Brain pericyte (primary cell): ENCODE measurements at regions not wholly inside any gene's neighbourhood (a gene's known extent, or its start where the extent isn't known, plus 50 kb on each side); places are given as distances from the start of the nearest gene placed in this dataset.
A peak's percentile ranks its signal among the peaks of the same experiment; 100 is the strongest.

Experiments
- DNase-seq: peaks from one replicate; pipeline ENCODE4 v3.0.0-alpha.2; 2012; ENCODE audit warnings: low read depth, low spot score

- DNase-seq, result no peak
Observed at GRCh38 chr10:3484306-3485056, 300.5 kb downstream of the KLF6 start.

DNA sequence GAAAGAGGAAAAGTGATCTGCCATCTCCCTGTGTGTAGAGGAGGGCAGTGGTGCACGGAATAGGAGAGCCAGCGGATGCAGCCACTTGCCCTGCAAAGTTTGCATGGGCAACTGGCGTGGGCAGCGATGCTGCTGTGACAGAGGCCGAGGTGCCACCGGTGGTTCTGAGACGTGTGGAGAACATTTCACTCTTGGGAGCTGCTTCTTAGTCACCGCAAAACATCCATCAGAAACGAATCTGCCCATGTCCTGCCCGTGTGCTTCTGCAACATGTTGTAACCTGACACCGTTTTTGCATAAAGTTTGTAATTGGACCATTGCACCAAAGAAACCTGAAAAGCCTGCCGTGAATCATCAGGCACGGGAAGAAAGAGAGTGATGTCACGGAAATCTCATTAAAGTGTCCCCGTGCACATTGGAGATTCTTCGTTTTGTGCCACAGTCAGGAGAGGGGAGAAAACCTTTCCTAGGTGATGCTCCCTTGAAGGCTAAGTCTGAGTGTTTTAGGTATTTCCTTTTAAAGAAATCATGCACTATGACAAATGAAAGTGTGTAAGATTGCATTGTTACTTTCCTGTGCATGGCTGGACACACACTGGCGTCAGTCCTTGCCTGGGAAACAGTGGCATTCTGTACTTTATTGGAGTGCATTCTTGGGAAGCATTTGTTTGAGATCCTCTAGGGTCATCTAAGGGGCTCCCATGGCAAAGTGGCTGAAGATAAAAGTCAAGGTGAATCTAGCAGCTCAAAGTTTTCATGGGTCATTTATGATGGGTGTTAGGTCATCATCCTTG, 302.6 kb downstream of the KLF6 start:
- peak; percentile 58 for DNase-seq

DNA sequence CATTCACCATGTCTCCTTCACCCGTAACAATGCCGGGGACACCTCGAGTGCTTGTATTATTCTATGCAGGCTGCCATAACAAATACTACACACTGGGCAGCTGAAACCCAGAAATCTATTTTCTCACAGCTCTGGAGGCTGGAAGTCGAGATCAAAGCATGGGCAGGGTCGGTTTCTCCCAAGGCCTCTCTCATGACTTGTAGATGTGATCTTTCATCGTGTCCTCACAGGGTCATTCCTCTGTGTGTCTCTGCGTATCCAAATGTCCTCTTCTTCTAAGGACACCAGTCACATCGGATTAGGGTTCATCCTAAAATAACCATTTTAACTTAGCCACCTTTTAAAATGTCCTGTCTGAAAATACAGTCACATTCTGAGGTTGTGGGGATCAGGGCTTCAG, 303.5 kb downstream of the KLF6 start:
- no peak for DNase-seq

GRCh38 chr10:3480990-3481315, 304.1 kb downstream of the KLF6 start:
- DNase-seq, result no peak

GRCh38 chr10:3480281-3480989, 304.6 kb downstream of the KLF6 start:
- DNase-seq, result no peak

DNA sequence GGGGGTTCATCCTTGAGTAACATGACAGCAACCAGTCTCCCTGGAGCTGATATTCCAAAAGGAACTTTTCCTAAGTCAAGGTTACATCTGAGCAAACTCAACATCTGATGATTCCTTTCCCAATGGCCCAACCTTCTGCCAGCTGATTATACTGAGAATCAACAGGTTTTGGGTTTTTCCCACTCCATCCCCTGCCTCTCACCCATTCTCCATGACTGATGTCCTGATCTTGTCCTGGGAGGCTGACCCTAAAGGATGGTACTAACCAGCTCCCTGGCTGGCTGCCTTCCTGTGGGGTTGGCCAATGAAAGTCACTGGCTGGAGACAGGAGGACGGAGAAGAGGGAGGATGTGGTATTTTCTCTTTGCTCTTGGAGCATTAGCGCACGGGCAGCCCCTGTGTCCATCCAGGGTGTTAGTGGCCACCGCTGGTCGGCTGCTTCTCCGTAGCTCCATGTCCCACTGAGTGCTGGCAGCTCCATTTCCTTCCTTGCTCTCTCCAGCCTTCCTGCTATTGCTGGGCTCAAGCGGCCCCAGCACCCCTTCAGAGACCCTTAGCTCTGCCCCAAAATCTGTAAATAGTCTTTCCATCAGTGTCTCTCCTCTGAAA, 306.2 kb upstream of the PITRM1 start:
- DNase-seq, result no peak

DNA sequence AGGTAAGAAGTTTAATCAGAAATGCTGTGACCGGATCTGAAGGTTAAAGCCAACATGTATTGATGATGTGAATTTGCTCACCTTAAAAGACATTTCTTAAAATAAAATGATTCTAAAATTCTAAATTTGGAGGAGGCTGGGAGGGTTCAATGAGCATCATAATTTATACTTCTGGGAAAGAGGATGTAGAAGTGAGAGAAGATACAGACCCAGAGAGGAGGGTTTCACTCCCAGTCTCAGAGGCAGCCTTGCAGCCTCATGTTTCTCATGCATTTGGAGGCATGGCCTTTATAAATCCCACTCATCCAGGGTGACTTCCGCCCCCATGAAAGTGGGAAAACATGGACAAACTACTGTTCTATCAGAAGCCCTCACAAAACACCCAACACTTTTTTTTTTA, 305.6 kb upstream of the PITRM1 start:
- DNase-seq, result no peak

- DNase-seq, result no peak
Observed at GRCh38 chr10:3477683-3478082, 305.1 kb upstream of the PITRM1 start.

DNA sequence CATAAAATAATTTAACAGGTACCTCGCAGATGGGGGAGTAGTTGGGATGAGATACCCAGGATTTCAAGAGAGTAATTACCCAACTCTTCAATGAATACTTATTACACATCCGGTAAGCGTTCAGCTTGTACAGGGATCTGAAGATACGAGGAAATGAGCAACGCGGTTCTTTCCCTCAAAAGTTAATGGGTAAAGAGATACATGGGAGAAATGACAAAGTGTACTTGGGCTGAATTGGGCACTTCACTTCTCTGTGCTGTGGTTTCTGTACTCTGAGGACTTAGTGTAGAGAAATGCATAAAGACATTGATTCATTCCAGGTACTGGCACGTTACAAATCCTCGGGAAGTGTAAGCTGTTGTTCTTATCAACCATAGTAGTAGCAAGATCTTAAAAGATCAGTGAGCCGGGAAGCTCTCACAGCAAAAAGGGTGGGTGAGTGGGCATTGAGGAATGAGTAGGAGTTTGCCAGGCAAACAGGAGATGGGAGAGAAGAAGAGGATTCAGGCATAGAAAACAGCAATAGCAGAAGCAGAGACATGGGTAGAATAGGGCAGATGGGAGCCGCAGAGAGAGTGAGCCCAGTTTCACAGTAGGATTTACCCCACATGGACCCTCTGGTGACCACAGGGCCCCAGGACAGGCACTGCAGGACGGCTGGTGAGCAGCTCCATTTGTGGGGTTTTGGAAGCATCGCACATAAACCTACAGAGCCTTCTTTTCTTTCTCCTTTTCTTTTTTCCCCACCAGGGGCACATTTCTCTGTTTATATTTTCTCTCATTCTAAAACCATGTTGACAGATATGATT, 304.3 kb upstream of the PITRM1 start:
- DNase-seq, result no peak

GRCh38 chr10:3476186-3476585, 303.6 kb upstream of the PITRM1 start:
- no peak for DNase-seq

DNA sequence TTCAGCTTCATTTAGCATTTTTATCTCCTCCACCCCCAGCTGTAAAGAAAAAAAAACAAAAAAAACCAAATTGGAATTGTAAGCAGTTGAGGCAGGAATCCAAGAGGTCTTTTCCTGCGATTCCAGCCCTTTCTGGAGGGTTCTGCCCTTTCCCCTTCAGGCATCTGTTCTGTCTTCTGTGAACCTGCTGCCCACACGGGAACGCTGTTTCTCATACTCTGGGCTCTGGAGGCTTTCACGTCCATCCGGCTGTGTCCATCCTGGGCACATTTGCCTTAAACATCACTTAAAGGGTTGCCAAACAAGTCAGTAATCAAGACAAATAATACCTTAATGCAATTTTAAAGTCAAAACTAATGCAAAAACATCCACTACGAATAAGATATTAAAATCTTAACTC, 302.8 kb upstream of the PITRM1 start:
- no peak for DNase-seq

DNA sequence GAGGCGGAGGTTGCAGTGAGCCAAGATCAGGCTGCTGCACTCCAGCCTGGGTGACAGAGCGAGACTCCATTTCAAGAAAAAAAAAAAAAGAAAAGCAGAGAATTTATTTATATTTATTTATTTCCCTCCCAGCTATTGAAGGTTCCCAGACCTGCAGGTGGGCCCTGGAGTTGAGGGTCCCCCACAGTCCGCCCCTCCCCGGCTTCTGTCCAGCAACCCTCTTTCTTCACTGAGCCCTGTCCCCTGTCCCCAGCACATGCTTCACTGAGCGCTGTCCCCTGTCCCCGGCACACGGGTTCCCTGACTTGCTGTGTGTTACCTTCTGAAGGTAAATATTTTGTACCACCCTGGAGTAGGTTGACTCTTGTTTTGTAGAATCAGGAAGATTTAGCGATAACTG, 301.7 kb upstream of the PITRM1 start:
- DNase-seq, result no peak

- no peak for DNase-seq
Observed at GRCh38 chr10:3473271-3473670, 300.7 kb upstream of the PITRM1 start.

DNA sequence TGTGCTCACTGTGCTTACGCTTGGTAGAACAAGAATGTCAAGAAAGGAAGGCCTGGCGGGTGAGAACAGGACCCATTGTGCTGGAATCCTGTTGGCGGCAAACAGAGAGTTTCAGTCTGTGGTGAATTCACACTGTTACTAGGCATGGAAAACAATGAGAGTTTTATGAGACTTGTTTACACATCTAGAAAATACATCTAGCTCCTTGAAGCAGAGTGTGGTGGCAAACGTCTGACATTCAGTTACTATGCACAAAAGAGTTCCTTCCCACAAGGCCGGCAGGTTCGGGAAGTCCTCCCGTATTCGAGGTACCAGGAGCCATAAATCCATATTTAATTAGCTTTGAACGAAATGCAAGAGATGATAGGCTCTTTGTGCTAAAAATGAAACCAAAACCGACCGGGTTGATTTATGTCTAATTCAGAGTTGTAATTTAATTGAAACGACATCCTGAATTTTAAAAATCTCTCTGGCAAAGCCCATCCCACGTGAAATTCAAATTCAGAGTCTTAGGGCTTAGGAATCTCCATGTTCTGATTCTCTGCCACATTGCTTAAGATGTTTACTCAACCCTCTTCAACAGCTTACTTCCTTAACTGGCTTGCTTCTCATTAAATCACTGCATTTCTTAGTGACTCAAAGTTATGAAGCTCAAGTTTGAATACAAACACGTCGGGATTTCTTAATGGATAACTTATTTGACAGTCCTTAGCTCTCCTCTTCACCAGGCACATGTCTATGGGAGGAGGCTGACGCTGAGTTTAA, 299.9 kb upstream of the PITRM1 start:
- no peak for DNase-seq

- DNase-seq, result no peak
Observed at GRCh38 chr10:3471927-3472286, 299.3 kb upstream of the PITRM1 start.

DNA sequence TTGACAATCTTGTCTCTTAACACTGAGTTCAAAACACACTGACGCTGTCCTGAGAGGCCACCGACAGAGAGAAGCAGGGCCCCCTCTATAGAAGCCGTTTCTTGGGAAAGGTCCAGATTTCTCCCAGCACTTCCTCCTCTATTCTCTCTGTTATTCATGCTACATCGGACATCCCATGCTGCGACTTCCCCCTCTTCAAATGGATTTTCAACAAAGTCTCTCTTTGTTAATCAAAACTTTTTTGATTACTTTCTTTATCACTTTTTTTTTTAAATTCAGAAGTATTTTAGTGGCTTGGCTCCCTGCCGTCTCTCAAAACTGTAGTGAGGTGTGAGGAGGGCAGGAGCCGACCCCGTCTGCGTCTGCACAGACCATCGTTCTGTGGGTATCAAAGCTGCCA, 298.9 kb upstream of the PITRM1 start:
- no peak for DNase-seq

DNA sequence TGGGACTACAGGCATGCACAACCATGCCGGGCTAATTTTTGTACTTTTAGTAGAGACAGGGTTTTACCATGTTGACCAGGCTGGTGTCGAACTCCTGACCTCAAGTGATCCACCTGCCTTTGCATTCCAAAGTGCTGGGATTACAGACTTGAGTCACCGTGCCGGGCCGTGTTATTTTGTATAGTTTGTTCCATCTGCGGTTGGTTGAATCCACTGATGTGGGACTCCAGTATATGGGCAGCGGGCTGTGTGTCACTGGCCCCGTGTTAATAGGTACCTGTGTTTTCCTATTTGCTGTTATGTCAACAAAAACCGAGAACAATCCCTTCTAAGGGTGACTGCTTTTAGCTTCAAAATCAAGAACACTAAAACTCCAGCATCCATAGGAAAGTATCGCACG, 297.6 kb upstream of the PITRM1 start:
- DNase-seq, result no peak

DNA sequence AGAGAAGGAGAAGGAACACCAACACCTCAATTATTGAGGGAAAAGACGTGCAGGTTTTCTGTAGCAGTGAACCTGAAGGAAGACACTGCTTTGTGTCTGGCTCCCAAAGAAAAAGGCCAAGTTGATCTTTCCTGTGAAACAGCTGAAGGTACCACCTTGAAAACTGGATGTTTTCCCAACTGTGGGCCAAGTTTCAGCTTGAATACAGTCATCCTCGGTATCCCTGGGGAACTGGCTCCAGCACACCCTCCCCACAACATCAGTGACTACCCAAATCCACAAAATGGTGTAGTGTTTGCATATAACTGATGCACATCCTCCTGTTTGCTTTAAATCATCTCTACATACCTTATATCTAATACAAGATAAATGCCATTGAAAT, 297.0 kb upstream of the PITRM1 start:
- no peak for DNase-seq

DNA sequence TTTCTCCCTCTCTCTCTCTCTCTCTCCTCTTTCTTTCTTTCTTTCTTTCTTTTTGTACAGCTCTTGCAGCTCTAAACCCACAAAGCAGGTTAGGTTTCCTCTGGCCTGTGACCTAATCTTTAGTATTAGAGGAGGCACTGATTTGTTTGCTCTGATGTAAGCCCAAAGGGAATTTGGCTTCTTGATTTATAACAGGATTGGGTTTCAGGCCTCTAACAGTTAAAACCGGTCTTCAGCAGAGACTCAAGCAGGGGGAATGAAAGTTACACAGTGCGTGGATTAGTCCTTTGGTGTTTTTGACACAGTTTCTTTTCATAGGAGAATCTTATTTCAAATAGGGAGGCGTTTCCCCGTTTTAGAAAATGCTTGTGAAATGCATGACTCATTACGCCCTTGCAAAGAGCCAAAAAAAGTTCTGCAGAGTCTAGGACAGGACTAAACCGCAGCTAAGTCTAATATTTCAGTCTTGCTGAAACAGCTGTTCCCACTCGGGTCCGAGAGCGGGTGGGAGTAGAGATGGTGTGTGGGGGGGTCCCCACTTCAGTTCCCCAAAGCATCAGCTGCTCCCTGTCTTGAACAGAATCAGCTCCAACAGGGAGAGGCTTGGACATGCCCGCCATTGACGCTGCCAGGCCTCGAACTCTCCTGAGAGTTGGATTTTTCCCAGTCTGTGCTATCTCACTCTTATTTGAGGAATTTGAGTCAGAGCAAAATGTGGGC, 296.5 kb upstream of the PITRM1 start:
- DNase-seq, result no peak
